GM19372 (cell line): ENCODE measurements at regions not wholly inside any gene's neighbourhood (a gene's known extent, or its start where the extent isn't known, plus 50 kb on each side); places are given as distances from the start of the nearest gene placed in this dataset.

Experiments used
- ATAC-seq: cut with Tn5 transposase; IDR thresholded peaks from one replicate; pipeline ENCODE4 v1.9.1; 2021; ENCODE audit warnings: mild to moderate bottlenecking, low read depth, moderate library complexity; ENCODE audit not compliant: unreplicated experiment

DNA sequence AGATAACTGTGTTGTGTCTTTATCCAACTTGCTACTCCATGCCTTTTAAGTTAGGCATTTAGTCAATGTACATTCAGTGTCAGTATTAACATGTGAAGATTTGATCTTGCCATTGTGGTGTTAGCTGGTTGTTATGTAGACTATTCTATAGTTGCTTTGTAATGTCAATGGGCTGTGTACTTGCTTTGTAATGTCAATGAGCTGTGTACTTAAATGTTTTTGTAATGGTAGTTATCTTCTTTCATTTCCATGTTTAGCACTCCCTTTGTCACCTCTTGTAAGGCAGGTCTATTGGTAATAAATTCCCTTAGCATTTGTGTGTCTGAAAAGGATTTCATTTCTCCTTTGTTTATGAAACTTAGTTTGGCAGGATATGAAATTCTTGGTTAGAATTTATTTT, 53.4 kb downstream of the MC4R start:
- no peak for ATAC-seq

DNA sequence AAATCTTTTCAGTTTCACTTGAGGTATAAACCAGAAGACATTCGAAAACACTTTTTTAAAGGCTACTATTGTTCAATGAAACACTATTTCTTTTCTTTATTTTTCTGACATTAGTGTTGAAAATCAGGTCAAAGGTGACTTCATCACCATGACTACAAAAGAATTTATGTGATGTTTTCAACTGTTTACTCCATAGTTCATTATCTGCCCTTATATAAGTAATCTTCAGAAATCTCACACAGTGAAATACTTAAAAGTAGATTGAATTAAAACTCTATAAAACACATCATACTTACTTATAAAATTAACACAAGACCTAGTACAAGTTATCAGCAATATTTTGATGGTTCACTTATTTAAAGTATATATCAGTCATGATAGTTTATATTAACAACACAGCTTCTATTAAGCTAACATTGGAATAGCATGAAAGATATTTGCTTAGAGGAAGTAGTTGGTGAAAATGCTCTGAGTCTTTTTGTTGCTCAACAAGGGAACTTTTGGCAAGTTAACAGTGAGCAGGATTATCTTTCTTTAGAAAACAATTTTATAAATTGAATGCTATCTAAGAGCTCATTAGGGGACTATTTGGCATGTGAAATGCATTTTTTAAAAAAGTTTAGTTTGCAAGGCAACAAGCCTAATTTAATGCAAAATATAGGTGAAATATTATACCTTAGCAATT, 60.8 kb downstream of the MC4R start:
- ATAC-seq = no peak

DNA sequence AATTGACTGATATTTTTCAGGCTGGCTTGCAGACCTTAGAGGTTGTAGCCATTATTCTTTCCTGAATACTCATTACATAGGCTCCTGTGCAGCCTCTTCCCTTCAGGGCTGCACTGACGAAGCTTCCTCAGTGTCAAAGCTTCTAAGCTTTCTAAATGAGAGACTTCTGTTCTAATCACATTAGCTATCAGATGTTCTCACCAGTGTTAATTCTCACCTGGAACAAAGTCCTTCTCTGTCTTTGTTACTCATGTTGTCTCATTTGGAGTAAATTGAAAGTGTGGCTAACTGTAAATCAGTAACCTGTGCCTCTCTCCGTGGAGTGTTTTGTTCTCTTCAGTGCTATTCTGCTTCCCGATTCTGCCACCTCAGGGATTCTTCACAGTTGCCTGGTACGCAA, 76.9 kb downstream of the MC4R start:
- ATAC-seq = no peak

DNA sequence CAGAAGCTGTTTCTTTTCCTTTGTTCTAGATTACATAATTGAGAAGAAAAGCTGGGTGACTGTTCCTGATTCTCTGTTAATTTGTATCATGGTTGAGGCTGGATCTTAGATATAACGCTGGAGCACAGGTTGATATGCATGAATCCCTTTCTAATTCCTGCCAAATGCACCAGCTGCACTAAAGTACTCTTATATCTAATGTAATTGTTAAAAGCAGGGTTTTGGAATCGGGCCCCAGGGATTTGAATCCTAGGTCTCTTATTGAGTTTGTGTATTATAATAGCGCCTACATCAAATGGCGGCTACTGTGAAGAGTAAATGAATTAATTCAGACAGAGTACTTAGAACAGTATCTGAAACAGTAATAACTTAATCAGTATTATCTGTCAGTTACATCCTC, 80.4 kb downstream of the MC4R start:
- ATAC-seq = no peak

DNA sequence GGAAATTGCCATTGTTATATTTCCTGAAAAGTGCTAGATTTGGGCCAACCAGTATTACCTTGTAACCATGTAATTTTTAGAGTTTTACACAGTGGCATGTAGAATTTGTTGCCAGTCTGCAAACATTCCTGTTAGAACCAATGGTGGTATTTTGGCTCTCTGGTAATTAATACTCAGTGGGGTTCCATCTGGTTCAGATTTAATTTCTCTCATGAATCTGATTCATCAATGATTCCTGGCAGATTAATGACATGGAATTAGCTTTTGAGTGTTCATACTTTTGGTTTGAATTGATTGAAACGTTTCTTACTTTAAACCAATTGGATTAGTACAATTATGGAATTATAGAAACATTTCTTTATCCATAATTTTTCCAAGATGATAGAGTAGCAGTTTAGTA, 93.2 kb downstream of the MC4R start:
- ATAC-seq = no peak

DNA sequence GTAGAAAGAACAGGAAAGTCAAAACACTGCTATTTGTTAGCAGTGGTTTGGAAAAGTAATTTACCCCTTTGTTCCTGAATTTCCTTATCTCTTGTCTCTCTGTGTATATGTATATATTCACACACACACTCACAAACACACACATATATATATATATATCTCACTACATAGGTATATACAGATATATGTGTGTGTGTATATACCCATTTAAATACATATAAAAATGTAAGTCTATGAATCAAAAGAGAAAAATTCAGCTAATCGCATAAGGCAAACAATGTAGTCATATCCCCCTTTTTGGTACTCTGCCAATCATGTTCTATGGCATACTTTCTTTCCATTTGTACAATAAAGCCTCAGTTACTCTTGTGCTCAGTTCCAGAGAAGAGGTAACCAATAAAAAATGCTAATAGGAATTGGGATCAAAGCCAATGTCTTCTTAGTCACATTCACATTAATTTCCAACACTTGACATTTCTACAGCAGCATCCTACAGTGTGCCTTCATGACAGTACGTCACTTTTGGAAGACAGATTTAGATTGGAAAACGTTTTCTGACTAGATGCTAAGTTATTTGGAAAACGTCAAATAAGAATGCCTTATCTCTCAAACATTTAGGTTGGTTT, 94.6 kb downstream of the MC4R start:
- ATAC-seq = no peak

DNA sequence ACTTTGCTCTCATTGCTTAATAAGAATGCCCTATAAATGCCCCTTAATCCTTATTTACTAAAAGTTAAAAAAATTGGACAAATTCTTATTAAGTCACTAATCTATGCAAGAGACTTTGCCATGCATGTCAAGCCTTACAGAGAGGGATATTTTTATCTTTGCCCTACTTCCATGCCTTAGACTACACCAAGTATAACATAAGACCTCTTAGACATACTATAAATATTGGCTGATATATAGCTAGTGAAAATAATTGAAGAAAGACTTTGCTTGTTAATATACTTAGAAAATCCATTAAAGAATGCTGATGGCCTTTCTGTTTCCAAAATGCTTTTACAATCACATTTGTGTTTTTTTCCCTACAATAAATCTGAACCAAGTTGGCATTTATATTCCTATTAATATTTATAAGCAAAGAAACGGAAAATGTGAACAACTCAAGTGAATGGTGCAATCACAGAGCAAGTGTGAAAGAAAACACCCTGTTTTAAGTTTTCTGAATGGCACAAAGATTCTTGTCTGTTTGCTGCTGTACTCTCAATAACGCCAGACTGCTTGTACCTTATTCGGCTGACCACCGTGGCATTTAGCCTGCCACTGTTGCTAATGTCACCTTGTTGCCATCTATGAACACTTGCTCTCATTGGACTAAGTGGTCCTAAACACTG, 105.0 kb downstream of the MC4R start:
- ATAC-seq = no peak

DNA sequence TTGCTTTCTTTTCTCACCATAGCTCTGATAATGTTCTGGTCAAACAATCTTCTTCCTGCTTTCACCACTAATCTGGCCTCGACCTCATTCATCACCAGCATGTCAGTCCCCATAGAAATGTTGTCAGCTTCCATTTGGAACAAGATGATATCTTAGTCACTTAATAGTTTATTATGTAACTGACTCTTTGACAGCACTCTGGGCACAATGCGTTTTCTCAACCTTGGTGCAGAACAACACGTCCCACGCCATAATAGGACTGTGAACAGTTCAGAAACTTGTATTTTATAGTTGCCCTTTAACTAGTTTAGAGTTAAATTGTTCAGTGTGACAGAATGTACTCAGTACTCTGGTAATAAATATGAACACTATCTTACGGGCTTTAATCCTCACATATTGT, 106.0 kb downstream of the MC4R start:
- ATAC-seq = no peak

DNA sequence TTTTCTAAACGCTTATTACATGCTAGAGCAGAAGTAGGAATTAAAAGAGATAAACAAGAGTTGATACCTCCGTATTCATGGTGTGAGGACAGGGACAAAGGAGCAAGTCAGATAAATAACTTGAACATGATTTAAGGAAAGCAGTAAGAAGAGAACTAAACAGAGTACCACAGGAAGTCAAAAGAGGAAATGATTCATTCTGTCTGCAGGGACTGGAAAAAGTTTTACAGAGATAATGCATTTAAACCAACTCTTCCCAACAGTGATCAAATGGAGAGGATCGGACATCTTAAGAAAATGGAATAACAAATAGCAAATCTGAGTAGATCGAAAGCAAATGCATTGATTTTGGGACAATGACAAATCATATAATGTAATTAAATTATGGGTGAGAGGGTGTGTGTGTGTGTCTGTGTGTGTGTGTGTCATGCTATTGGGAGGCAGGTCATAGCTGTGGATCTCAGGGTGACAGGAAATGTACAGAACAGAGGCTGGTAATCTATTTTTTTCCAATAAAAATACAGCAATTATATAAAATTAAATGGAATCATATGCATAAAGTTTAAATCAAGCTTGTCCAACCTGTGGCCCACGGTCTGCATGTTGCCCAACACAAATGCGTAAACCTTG, 113.4 kb downstream of the MC4R start:
- ATAC-seq = peak; percentile 84

DNA sequence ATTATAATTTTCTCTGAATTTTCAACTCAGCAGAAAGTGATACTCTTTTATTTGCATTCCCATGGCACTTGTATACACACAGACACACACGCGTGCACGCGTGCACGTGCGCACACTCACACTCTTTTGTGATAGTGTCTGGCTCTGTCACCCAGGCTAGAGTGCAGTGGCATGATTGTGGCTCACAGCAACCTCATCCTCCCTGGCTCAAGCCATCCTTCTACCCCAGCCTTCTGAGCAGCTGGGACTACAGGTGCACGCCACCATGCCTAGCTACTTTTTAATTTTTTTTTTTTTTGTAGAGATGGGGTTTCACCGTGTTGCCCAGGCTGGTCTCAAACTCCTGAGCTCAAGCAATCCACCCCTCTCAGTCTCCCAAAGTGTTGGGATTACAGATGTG, 123.2 kb downstream of the MC4R start:
- ATAC-seq = no peak

DNA sequence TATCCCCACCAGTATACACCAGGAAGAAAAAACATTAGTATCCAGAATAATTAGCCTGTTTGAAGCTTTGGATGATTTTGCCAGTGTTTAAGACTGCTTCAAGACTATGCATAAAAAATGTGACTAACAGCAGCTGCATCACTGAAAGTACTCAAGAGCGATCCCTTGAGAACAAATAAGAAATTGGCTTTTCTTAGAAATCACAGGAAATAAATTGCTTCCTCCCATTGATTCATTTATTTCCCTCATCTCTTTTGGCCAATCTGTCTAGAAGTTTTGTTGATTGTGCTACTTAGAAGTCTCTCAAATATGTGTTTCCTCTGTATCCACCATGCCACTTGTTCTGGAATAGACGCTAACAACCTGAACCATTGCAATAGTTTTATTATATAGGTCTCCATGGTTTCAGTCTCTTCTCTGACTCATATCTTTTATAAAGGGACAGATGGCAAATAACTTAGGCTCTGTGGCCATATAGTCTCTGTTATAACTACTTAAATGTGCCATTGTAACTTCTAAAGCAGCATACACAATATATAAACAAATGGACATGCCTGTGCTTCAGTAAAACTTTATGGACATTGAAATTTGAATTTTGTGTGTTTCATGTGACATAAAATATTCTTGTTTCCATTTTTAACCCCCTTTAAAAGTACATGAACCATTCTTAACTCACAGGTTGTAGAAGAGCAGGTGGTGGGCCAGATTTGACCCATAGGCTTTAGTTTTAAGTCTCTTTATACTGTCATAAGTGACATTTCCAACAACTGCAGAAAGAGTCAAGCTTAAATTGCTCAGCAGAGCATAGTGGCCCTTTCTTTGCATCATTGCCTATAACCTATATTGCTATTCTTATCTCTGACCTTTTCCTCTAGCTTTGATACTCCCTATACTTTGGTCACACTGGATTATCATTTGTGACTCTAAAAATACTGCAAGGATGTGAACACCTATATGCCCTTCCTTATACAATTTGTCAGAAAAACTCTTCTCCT, 123.9 kb downstream of the MC4R start:
- no peak for ATAC-seq

DNA sequence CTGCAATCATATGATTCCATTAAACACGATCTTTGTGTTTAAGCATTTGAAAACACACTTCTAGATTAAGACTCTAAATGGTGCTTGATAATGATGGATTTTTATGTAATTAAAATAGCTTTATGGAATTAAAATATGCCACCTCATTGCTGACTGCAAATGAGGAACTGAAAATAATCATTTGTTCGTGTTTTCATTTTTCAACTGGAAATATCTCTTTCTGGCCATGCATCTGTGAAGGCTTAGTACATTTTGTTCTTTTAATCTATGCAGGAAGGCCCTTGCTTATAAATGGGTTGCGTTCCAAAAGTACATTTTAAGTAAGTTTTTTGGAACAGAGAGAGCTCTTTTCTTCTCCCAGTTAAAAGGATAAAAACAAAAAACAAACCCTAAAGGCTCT, 125.5 kb downstream of the MC4R start:
- peak; percentile 83 for ATAC-seq

DNA sequence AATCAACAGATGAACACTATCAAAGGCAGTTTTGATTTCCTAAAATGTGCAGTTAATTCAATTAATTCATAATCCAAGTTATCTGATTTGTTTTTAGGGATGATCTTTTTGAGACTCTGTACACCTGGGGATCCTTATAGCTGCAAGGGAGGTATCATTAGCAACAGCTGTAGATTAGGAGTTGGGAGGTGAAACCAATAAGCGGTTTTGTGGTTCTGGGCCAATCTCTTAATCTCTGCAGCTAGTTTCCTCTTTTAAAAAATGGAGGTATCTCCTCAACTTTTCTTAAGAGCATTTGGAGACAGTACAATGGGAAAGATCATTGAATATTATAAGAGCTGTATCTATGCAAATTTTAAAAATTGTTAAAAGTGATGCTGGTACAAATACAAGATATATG, 126.0 kb downstream of the MC4R start:
- ATAC-seq = peak; percentile 69

DNA sequence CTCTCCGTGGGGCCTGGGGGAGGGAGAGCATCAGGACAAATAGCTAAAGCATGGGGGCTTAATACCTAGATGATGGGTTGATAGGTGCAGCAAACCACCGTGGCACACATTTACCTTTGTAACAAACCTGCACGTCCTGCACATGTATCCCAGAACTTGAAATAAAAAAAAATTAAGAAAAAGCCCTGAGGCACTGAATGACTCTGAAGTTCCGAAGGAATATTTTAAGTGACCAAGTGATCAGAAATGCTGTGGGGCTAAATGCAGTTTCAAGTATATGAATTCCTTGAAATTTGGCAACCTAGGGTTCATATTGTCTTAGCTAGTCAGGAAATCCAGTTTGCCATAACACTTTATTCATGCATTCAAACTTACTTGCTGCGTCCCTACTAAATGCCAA, 127.5 kb downstream of the MC4R start:
- ATAC-seq = no peak

DNA sequence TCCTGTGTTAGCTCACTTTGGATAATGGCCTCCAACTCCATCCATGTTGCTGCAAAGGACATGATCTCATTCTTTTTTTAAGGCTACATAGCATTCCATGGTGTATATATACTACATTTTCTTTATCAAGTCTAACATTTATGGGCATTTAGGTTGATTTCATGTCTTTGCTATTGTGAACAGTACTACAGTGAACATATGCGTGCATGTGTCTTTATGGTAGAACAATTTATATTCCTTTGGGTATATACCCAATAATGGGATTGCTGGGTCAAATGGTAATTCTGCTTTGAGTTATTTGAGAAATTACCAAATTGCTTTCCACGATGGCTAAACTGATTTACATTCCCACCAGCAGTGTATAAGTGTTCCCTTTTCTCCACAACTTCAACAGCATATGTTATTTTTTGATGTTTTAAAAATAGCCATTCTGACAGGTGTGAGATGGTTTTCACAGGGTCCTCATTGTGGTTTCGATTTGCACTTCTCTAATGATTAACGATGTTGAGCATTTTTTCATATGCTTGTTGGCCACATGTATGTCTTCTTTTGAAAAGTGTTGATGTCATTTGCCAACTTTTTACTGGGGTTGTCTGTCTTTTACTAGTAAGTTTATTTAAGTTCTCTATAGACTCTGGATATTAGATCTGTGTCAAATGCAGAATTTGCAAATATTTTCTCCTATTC, 133.4 kb downstream of the MC4R start:
- peak; percentile 91 for ATAC-seq

DNA sequence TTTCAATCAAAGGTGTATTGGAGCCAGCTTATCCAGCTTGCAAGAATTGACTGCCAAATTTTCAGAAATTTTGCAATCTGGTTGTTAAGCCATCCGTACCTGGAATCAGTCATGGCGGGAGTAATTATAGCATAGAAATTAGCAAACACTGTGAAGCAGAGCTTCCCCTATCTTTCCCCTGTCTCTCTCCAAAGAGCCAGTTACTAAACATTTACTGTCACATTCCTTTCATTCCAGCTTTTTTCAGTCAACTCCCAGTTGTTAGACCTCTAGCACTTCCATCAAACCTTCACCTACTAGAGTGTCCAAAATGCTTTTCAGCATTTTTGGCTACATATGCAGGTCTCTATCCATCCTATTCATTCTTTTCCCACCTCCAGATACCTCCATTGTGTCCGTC, 137.4 kb downstream of the MC4R start:
- ATAC-seq = no peak

DNA sequence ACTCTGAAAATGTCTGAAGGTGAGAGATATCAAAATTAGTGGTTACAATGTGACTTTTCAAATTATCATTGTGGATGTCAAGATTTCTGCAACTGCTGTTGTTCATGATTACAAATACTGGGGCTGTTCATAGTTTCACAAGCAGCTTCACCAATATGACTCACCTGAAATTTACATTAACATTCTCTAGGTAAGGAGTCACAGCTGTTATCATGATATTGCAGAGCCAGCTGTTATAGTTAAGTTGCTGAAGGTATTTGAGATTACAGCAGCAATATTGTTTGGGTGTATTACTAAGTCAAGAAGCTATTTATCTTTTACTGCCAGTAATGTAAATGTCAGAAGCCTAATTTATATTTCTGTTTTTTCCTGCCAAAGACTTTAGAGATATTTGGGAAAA, 140.0 kb downstream of the MC4R start:
- no peak for ATAC-seq

DNA sequence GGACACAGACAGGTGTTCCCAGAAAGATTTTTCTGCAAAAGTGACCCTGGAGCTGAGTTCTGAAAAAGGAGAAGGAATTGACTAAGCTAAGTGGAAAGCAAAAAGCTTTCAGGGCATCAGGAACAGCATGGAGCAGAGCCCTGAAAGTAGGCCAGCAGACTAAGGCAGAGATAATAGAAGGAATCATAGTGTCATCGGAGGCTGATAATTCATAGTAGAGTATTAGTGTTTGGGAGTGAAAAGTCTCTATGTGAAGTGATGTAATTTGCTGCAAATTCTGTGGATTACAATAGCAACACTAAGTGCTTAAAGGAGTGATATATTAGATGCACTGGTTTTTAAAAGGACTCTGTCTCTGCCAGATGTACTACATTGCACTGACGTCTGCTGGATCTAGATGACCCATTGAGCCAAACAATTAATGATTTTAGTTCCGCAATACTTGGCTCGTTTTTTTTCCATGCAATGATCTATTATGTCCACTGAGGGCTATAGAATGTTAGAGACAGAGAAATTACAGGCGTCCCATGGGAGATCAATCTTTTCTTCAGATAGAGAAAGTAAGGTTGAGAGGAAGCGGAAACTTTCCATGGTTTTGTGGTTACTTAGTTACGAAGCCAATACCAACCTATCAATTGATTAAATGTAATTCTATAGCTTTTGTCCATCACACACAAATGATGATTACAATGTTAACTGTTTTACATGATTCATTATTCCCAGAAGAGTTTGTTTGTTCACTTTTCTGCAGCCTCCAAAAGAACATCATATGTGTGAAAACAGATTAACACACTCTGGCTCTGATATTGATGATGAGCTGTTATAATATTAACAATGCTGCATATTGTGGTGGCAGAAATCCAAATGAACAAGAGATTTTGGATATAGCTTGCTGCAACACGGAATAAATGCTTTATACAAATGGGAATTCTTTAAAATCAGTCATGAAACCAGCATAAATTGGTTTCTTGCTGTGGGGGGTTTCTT, 143.7 kb downstream of the MC4R start:
- no peak for ATAC-seq

DNA sequence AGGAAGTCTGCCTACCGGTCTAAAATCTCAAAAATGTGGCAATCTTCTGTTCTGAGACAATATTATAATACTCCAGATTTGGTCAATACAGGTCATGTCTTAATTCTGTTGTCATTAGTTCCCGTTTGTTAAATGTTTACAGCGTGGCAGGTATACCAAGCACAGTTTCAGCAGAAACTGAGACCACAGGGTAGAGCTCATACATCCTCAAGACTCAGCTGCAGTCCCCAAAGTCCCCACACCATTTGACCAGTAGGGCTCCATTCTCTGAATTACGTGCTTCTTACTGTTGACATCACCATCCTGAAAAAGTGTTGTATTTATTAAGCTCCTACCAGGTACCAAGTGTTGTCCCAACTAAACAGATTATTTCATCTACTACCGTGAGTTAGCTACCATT, 157.1 kb downstream of the MC4R start:
- no peak for ATAC-seq
